Nephron progenitor cell (in vitro differentiated cells): ENCODE measurements at regions not wholly inside any gene's neighbourhood (a gene's known extent, or its start where the extent isn't known, plus 50 kb on each side); places are given as distances from the start of the nearest gene placed in this dataset.

ENCODE experiments used
- DNase-seq: peaks from one replicate; pipeline ENCODE4 v3.0.0; 2021
- H3K27ac Mint-ChIP-seq: 2 replicates; pipeline ENCODE4 v1.8.0; 2021; ENCODE audit warnings: mild to moderate bottlenecking, moderate library complexity, mixed read lengths
- H3K27me3 Mint-ChIP-seq: 2 replicates; pipeline ENCODE4 v1.8.0; 2021; ENCODE audit warnings: mild to moderate bottlenecking, low read depth, mixed read lengths; ENCODE audit not compliant: poor library complexity
- H3K36me3 Mint-ChIP-seq: 2 replicates; pipeline ENCODE4 v1.8.0; 2021; ENCODE audit warnings: low read depth, mixed read lengths
- H3K4me1 Mint-ChIP-seq: 2 replicates; pipeline ENCODE4 v1.8.0; 2021; ENCODE audit warnings: mixed read lengths
- H3K4me3 Mint-ChIP-seq: 2 replicates; pipeline ENCODE4 v1.8.0; 2021; ENCODE audit warnings: mild to moderate bottlenecking, moderate library complexity, mixed read lengths
- H3K9me3 Mint-ChIP-seq: 2 replicates; pipeline ENCODE4 v1.8.0; 2021; ENCODE audit warnings: mild to moderate bottlenecking, moderate library complexity, mixed read lengths
- CTCF ChIP-seq: fragments of 200-600 bp; sonication (generic); IDR thresholded peaks from 2 replicates; pipeline ENCODE4 v1.5.0; 2021; ENCODE audit warnings: antibody characterized with exemption

- no peak for DNase-seq
- Mint-ChIP-seq H3K4me3 (no peak overlapping the region), H3K4me1 (no peaks in the 10 kb centered on the region), H3K9me3 (peaks cover 14% of the 10 kb centered on the region), H3K27me3 (peaks cover 3% of the 10 kb centered on the region), H3K36me3 (no peaks in the 10 kb centered on the region), H3K27ac (no peak overlapping the region)
- no peak for TF ChIP-seq CTCF
Measured at GRCh38 chr10:4532467-4532866, 293.5 kb upstream of the AKR1E2 start.

- H3K4me3 Mint-ChIP-seq = no peak overlapping the region
- peaks cover 3% of the 10 kb centered on the region for H3K27me3 Mint-ChIP-seq
- TF ChIP-seq CTCF = no peak
- H3K9me3 Mint-ChIP-seq = peaks cover 10% of the 10 kb centered on the region
- no peaks in the 10 kb centered on the region for H3K36me3 Mint-ChIP-seq
- H3K4me1 Mint-ChIP-seq = no peaks in the 10 kb centered on the region
- H3K27ac Mint-ChIP-seq = no peak overlapping the region
- no peak for DNase-seq
Measured at GRCh38 chr10:4532011-4532410, 294.0 kb upstream of the AKR1E2 start.

GRCh38 chr10:4529266-4529665 lies 296.7 kb upstream of the AKR1E2 start:
- H3K36me3 Mint-ChIP-seq = no peaks in the 10 kb centered on the region
- no peak overlapping the region for H3K27ac Mint-ChIP-seq
- no peak overlapping the region for H3K4me3 Mint-ChIP-seq
- TF ChIP-seq CTCF = no peak
- H3K27me3 Mint-ChIP-seq = no peaks in the 10 kb centered on the region
- H3K9me3 Mint-ChIP-seq = peaks cover 4% of the 10 kb centered on the region
- DNase-seq = no peak
- H3K4me1 Mint-ChIP-seq = no peaks in the 10 kb centered on the region

GRCh38 chr10:4527281-4527970 lies 298.6 kb upstream of the AKR1E2 start:
- no peak for TF ChIP-seq CTCF
- DNase-seq = no peak
- H3K9me3 Mint-ChIP-seq = peaks cover 4% of the 10 kb centered on the region

GRCh38 chr10:4526311-4526731 lies 299.7 kb upstream of the AKR1E2 start:
- H3K4me1 Mint-ChIP-seq = peaks cover 12% of the 10 kb centered on the region
- peaks cover 4% of the 10 kb centered on the region for H3K9me3 Mint-ChIP-seq
- H3K36me3 Mint-ChIP-seq = no peaks in the 10 kb centered on the region
- no peak for TF ChIP-seq CTCF
- no peaks in the 10 kb centered on the region for H3K27me3 Mint-ChIP-seq
- DNase-seq = no peak
- H3K27ac Mint-ChIP-seq = no peak overlapping the region
- H3K4me3 Mint-ChIP-seq = no peak overlapping the region

More at GRCh38 chr10:4527281-4527970, 298.6 kb upstream of the AKR1E2 start:
- no peak overlapping the region for H3K4me3 Mint-ChIP-seq
- no peaks in the 10 kb centered on the region for H3K27me3 Mint-ChIP-seq
- H3K4me1 Mint-ChIP-seq = peaks cover 7% of the 10 kb centered on the region
- no peak overlapping the region for H3K27ac Mint-ChIP-seq
- H3K36me3 Mint-ChIP-seq = no peaks in the 10 kb centered on the region

GRCh38 chr10:4525103-4525502 lies 300.9 kb upstream of the AKR1E2 start:
- DNase-seq = no peak
- no peak for TF ChIP-seq CTCF
- Mint-ChIP-seq H3K9me3 (peaks cover 3% of the 10 kb centered on the region), H3K4me1 (peaks cover 12% of the 10 kb centered on the region), H3K27me3 (no peaks in the 10 kb centered on the region), H3K36me3 (no peaks in the 10 kb centered on the region), H3K4me3 (no peak overlapping the region), H3K27ac (no peak overlapping the region)
